HepG2 (cell line): ENCODE measurements at regions not wholly inside any gene's neighbourhood (a gene's known extent, or its start where the extent isn't known, plus 50 kb on each side); places are given as distances from the start of the nearest gene placed in this dataset.

Experiments used
- ATAC-seq: fragments of 200-7000 bp; cut with Tn5 transposase; 3 replicates; pipeline ENCODE4 v1.9.1; 2020; ENCODE audit warnings: mild to moderate bottlenecking, moderate library complexity
- BruUV-seq: library from RNA; stranded (reverse); fragments of 400-500 nt; replicated peaks from 2 replicates; lab custom pipeline; 2021; lab: Mats Ljungman, UMichigan
- CTCF ChIA-PET: fragments of 300-600 bp; formaldehyde crosslinking; extraction: SDS; loops from one replicate; lab custom pipeline; 2021; ENCODE audit warnings: low total read pairs, inconsistent platforms, low intra/inter-chr PET ratio; lab: Yijun Ruan, JAX
- POLR2A ChIA-PET: fragments of 350-600 bp; sonication (Branson Sonifier 250); formaldehyde crosslinking; loops from one replicate; lab custom pipeline; 2020; ENCODE audit warnings: antibody characterized with exemption, inconsistent platforms; lab: Yijun Ruan, JAX
- DNase-seq: peaks from one replicate; pipeline ENCODE4 v3.0.0-alpha.2; 2015; ENCODE audit warnings: low spot score
- FAIRE-seq: peaks from 3 replicates; lab custom pipeline; 2011; peaks lifted over from hg19 to GRCh38; lab: Jason Lieb, UNC
- H2AFZ ChIP-seq: one replicate; pipeline ENCODE4 v1.6.1; 2011; ENCODE audit warnings: low read length, inconsistent platforms
- H3K27ac ChIP-seq: fragments of 300-600 bp; 3 replicates; pipeline ENCODE4 v1.8.0; 2011; ENCODE audit warnings: mixed run types, mild to moderate bottlenecking, mixed read lengths, low read length, inconsistent platforms; ENCODE audit not compliant: insufficient read depth; ENCODE audit errors: extremely low read length
- H3K27me3 ChIP-seq, 2 experiments: fragments of 200-600 bp in 1 of 2; 2 replicates in 1 of 2; 3 replicates in 1 of 2; pipeline versions ENCODE4 v1.6.0 to v1.8.0; 2011; ENCODE audit warnings: low read length in 2 of 2, mild to moderate bottlenecking in 2 of 2, moderate library complexity in 2 of 2, inconsistent platforms in 1 of 2; ENCODE audit not compliant: insufficient read depth in 2 of 2, control insufficient read depth in 1 of 2
- H3K36me3 ChIP-seq, 2 experiments: fragments of 200-600 bp in 1 of 2; replicated peaks in 1 of 2; 2 replicates in 1 of 2; 3 replicates in 1 of 2; pipeline versions ENCODE4 v1.5.1 to v1.8.0; 2011; ENCODE audit warnings: low read length in 2 of 2, inconsistent platforms in 1 of 2; ENCODE audit not compliant: insufficient read depth in 2 of 2, control insufficient read depth in 1 of 2
- H3K4me1 ChIP-seq: 2 replicates; pipeline ENCODE4 v1.5.1; 2012; ENCODE audit warnings: low read length, inconsistent platforms; ENCODE audit not compliant: insufficient read depth
- H3K4me2 ChIP-seq: 2 replicates; pipeline ENCODE4 v1.6.0; 2011; ENCODE audit warnings: low read depth, low read length, inconsistent platforms
- H3K4me3 ChIP-seq, 3 experiments: fragments of 200-600 bp in 1 of 3; sonication (generic), shearing (Covaris generic) in 1 of 3; replicated peaks in 1 of 3; 2 replicates each; pipeline ENCODE4 v1.5.1; 2011 to 2016; ENCODE audit warnings: low read length in 3 of 3, inconsistent platforms in 2 of 3, low read depth in 2 of 3, mild to moderate bottlenecking in 2 of 3, control low read depth in 1 of 3, mixed read lengths in 1 of 3; ENCODE audit not compliant: insufficient read depth in 1 of 3
- H3K79me2 ChIP-seq: one replicate; pipeline ENCODE4 v1.6.1; 2011; ENCODE audit warnings: low read length, inconsistent platforms; ENCODE audit not compliant: insufficient read depth
- H3K9ac ChIP-seq: 2 replicates; pipeline ENCODE4 v1.6.0; 2011; ENCODE audit warnings: mild to moderate bottlenecking, low read depth, low read length, inconsistent platforms; ENCODE audit not compliant: insufficient read depth
- H3K9me3 ChIP-seq: 2 replicates; pipeline ENCODE4 v1.5.1; 2012; ENCODE audit warnings: mild to moderate bottlenecking, low read length
- H4K20me1 ChIP-seq: 2 replicates; pipeline ENCODE4 v1.6.0; 2011; ENCODE audit warnings: inconsistent platforms, mild to moderate bottlenecking, low read length, moderate library complexity; ENCODE audit not compliant: insufficient read depth
- AGO2 ChIP-seq: fragments of 200-400 bp; formaldehyde crosslinking; optimal IDR thresholded peaks from 2 replicates; pipeline ENCODE3; 2017; ENCODE audit warnings: mild to moderate bottlenecking, low read depth, low read length, moderate library complexity
- KDM5A ChIP-seq: fragments of 200-600 bp; sonication (generic); IDR thresholded peaks from 2 replicates; pipeline ENCODE4 v1.7.0; 2018; ENCODE audit warnings: antibody characterized with exemption, mild to moderate bottlenecking, low read length, borderline replicate concordance
- STAT6 ChIP-seq: sonication (generic); formaldehyde crosslinking; IDR thresholded peaks from 2 replicates; pipeline ENCODE4 v1.4.0; 2020; ENCODE audit warnings: missing genetic modification reagents, mild to moderate bottlenecking, borderline replicate concordance
- XRCC5 ChIP-seq: fragments of 200-400 bp; formaldehyde crosslinking; optimal IDR thresholded peaks from 2 replicates; pipeline ENCODE3; 2017; ENCODE audit warnings: mild to moderate bottlenecking, low read length
- ZBTB49 ChIP-seq: sonication (generic); formaldehyde crosslinking; IDR thresholded peaks from 2 replicates; pipeline ENCODE4 v1.4.0; 2020; ENCODE audit warnings: missing genetic modification reagents, borderline replicate concordance
- ZNF770 ChIP-seq: sonication (generic); formaldehyde crosslinking; IDR thresholded peaks from 2 replicates; pipeline ENCODE4 v1.5.0; 2020; ENCODE audit warnings: mild to moderate bottlenecking, missing genetic modification reagents
- WGBS: methylation state at CpG from one replicate; pipeline ENCODE4 v1.1.6; 2017; ENCODE audit warnings: low lambda C conversion rate; 5-methylcytosine and 5-hydroxymethylcytosine counted together
- in situ Hi-C: cut with HindIII; loops from 2 replicates; pipeline ENCODE4 v1.10.0; 2017; ENCODE audit warnings: low pct_unique_long_range_greater_than_20kb; ENCODE audit not compliant: extremely low pct_ligation_motif_present
- intact Hi-C: fragments of 100-400 bp; cut with micrococcal nuclease; formaldehyde crosslinking; loops from one replicate; pipeline ENCODE4 v1.10.0; 2022; ENCODE audit not compliant: unreplicated experiment

GRCh38 chr17:72378414-72379390, 257.9 kb downstream of the SOX9 start:
- Histone ChIP-seq H3K27me3 (no peaks in the 10 kb centered on the region), H3K79me2 (no peaks in the 10 kb centered on the region), H3K4me2 (no peak overlapping the region), H3K4me1 (peaks cover 6% of the 10 kb centered on the region), H3K36me3 (peaks cover 0 to 7% of the 10 kb centered on the region in 2 experiments; a peak in 3 of 5 replicates), H2AFZ (no peak overlapping the region), H4K20me1 (no peaks in the 10 kb centered on the region), H3K4me3 (no peak overlapping the region), H3K9ac (no peak overlapping the region)
- no peak for ATAC-seq
- CTCF ChIA-PET: no interaction called here
- intact Hi-C loops: no loop called here
- no peak for TF ChIP-seq ZNF770 (CRISPR knock-in tag)
- TF ChIP-seq STAT6 (CRISPR knock-in tag): no peak
- TF ChIP-seq XRCC5: no peak
- TF ChIP-seq KDM5A: no peak
- TF ChIP-seq AGO2: peak; percentile 56
- TF ChIP-seq ZBTB49 (CRISPR knock-in tag): no peak
- TF ChIP-seq, all 625 proteins: peak for 1
- 97% methylated on average over 23 of the region's 23 CpGs for WGBS
- POLR2A ChIA-PET: no interaction called here
- no TSS peak for BruUV-seq
- in situ Hi-C loops: no loop called here
- H3K27ac ChIP-seq: no peak overlapping the region
- no peaks in the 10 kb centered on the region for H3K9me3 ChIP-seq
- FAIRE-seq (no peak), DNase-seq (no peak)
